Fibroblast of the aortic adventitia (primary cell): ENCODE measurements at regions not wholly inside any gene's neighbourhood (a gene's known extent, or its start where the extent isn't known, plus 50 kb on each side); places are given as distances from the start of the nearest gene placed in this dataset.

Experiments
- DNase-seq: peaks from one replicate; pipeline ENCODE4 v3.0.0-alpha.2; 2010; ENCODE audit warnings: low read depth
- H3K4me3 ChIP-seq: 2 replicates; pipeline ENCODE4 v1.5.1; 2011; ENCODE audit warnings: low read depth, mild to moderate bottlenecking, control low read depth, low read length, moderate library complexity
- CTCF ChIP-seq: IDR thresholded peaks from 2 replicates; pipeline ENCODE4 v1.5.1; 2011; ENCODE audit warnings: mild to moderate bottlenecking, low read length, control low read depth, inconsistent platforms; ENCODE audit not compliant: insufficient read depth

- H3K4me3 ChIP-seq: no peak overlapping the region
- DNase-seq: no peak
- TF ChIP-seq CTCF: no peak
Measured at GRCh38 chr14:98598576-98598975, 673.4 kb downstream of the BCL11B start.

GRCh38 chr14:98599082-98599481 lies 672.9 kb downstream of the BCL11B start:
- DNase-seq: no peak
- no peak for TF ChIP-seq CTCF
- H3K4me3 ChIP-seq: no peak overlapping the region

GRCh38 chr14:98602983-98603382 lies 669.0 kb downstream of the BCL11B start:
- TF ChIP-seq CTCF: no peak
- no peak overlapping the region for H3K4me3 ChIP-seq
- DNase-seq: no peak

GRCh38 chr14:98605043-98605442 lies 667.0 kb downstream of the BCL11B start:
- no peak for TF ChIP-seq CTCF
- no peak for DNase-seq
- no peak overlapping the region for H3K4me3 ChIP-seq

GRCh38 chr14:98606041-98606640 lies 665.9 kb downstream of the BCL11B start:
- H3K4me3 ChIP-seq: no peak overlapping the region
- no peak for DNase-seq
- no peak for TF ChIP-seq CTCF

- DNase-seq: no peak
- H3K4me3 ChIP-seq: no peak overlapping the region
- TF ChIP-seq CTCF: no peak
Measured at GRCh38 chr14:98606816-98607215, 665.2 kb downstream of the BCL11B start.

GRCh38 chr14:98607341-98607910 lies 664.6 kb downstream of the BCL11B start:
- no peak for DNase-seq
- no peak overlapping the region for H3K4me3 ChIP-seq

More at GRCh38 chr14:98607341-98607910, 664.6 kb downstream of the BCL11B start:
- TF ChIP-seq CTCF: no peak
